ENCODE measurements at regions not wholly inside any gene's neighbourhood (a gene's known extent, or its start where the extent isn't known, plus 50 kb on each side); places are given as distances from the start of the nearest gene placed in this dataset.

DNA sequence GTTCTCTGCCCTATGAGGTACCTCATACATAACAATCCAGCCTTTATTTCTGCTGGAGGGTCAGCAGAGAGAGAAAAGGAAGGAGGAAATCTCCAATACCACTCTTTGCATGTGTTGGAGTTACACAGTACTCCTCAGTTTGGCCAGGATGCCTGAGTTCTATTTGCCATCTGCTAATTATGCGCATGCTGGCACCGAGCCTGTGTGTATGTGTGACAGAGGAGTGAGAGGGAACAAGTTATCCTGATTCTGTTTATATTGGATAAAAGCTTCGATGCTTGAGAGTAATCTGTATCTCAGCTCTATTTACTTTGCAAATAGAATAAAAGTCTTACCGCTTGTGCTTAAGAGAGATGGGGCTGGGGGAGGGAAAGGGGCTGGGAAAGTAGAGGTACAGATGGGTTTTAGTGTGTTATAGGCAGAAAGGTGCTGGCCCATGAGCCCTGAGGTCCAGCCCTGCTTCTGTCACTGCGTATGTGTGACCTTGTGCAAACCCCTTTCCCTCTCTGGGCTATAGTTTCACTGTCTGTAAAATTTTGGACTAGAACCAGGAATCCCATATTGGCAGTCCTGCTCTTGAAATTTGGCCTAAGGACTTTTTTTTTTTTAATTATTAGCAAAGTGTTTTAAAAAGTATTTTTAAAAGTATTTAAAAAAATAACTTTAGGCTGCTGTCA, 54.5 kb upstream of the PLXNA2 start:
- DNase-seq, result peak; percentile 79

DNA sequence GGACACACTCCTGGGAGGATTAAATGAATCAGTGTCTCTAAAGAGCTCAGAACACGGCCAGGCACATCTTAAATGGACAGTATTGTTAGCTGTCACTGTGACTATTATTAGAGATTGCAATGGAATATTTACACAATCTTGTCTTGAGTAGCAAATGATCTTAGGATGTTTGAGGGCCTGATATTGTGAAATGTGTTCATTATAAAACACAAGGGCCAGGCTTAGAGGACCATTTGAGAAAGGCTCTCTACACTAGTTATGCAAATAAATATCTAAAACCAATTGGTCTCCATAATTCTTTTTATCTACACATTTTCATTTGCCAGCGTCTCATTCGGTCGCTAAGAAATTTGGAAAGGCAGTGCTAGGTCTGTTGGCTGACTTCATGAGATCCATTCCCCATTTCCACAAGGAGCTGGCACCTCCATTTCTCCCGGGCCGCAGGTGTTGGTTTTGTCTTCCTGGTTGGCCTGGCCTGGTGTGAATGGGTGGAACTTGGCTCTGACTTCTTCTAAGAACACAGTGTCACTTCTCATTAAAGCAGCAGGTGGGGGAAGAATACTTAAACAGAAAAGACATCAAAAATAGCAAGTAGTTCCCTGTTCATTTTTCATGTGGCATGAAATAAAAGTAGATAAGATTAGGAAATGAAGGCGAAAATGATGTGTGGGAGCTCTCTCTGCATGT, 56.0 kb upstream of the PLXNA2 start:
- DNase-seq, result no peak

DNA sequence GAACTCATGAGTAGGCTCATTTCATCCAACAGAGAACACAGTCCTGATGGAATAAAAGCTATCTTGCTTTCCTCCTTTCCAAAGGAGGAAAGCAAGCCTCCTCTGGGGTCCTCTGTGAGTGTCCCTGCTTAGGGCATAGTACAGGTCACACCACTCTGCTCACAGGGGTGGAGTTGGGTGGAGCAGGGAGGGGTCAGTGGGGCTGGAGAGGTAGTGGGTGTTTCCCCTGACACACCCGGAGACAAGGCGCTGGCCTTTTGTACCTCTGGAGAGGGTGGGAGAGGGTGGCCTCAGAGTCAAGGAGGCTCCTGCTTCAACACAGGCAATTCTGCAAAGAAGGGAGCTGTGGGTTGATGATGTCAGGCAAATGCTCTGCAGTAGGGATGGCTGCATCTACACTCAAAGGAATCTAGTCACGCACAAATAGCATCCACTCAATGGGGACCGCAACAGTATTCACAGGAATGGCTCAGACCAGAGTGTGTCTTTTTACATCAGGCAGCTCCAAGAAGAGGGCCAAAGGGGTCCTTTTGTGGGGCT, 58.6 kb upstream of the PLXNA2 start:
- no peak for DNase-seq

DNA sequence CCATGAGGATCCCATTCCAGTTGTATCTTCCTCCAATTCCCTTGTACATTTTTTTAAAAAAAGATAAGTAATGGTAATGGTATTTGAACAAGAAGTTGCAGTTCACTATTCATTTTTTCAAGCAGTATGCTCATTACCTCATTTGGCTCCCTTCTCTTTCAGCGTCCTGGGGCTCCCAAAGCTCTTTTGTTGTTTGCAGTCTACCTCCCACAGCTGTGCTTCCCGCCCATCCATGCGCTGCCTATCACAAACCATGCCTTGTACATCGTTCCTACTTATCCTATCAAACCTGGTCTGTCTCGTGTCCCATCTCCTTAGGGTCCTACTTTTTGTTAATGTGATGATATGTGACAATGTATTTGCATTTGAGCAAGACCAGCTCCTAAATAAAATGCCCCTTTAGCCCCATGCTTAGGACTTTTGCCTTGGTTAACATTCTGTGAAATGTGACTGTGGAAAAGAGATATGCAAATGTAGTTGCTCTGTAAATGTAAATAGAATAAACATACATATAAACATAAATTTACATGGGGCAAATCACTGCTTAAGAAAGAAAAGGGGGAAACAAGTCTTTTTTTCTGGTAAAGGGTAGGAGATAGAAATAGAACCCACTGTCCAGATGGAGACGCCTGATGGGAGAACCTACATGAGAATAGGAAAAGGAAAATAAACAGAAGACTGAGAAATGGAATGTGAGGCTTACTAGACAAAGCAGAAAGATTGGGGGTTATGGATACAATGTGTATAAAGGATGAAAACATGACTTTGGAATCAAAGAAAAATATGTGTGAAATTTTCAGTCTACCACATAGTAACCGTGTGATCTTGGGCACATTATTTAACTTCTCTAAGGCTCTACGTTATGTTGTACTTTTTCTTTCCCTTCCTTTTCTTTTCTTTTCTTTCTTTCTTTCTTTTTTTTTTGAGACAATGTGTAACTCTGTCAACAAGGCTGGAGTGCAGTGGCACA, 59.8 kb upstream of the PLXNA2 start:
- DNase-seq, result no peak

DNA sequence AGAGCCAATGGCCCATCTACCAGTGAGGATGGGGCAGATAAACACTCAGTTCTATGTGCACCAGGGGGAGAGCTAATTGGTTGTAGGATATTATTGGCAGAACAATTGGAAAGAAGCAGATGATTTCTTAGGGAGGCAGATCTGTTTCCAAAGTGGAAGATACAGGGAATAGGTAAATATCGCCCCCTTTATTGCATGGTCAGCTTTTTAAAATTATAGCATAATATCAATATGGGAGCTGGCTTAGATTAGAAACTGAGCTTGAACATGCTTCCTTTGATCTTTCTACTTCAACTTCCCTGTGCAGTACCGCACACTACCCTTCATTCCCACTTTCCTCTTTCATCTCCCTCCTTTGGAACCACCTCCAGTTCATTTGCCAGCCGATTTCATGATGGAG, 64.0 kb upstream of the PLXNA2 start:
- no peak for DNase-seq

DNA sequence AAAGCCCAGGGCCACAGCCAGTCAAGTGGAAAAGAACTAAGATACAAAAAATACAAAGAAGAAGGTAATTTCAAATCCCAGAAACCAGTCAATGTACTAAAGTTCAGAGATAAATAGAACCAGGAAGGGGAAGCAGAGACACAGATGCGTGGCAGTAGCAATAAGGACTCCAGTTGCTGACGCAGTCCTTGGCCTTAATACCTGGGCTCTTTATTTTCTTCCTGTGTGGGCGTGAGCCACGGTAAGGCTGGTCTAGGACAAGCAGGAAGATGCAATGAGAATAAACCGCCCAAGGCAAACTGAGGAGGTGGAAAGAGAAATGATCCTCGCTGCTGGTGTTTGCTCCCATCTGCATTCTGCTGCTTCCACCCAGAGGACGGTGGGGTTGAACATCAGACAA, 65.6 kb upstream of the PLXNA2 start:
- DNase-seq, result no peak

DNA sequence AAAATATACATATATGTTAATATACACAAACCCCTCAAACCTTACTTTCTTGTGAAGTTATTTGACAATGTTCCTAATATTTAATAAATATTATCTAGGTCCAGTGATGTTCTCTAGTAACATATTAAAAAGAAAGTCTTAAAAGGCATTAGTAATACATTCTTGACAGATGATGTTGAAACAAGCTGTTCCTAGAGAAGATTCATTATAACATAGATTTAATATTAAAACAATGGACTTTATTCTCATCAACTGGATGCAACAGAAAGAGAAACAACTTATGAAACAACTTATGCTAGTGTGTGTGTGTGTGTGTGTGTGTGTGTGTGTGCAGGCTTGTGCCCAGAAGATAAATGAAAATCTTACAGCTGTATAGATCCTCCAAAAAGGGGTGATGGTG, 68.5 kb upstream of the PLXNA2 start:
- DNase-seq, result no peak

DNA sequence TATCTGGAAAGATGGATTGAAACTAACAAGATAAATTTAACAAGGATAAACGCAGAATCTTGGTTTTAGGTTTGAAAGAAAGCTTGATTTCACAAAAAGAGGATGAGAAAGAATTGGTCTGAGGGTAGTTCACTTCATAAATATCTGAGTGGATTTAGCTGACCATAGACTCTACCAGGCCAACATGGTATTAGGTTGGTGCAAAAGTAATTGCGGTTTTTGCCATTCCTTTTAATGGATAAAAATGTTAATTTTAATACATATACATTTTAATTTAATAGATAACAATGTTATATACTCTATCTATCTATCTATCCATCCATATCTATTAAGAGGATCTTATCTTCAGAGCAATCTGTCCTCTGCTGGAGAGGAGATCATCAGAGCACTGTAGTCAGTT, 70.2 kb upstream of the PLXNA2 start:
- DNase-seq, result no peak

DNA sequence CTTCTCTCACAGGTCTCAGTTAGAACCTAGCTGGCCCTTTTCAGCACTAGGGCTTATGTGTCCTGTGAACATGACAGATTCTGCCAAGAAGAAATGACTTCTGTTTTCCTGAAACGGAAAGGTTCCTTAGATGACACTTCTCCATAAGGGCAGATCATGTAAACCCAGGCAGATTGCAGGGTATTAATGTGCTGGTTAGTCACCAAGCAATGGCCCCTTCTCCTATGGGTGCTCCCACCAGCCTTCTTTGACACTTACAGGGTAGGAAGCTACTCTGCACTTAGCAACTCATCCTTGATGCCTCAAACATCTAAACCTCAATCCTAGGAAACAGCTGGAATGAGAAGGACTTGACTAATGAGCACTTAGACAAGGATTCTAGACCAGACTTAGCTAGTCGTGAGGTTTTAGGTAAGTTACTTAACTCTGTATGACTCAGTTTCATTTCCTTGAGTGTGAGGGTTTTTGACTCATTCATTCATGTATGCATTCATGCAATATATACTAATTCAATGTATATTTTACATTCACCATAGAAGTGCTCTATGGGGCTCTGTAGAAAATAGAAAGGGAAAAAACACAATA, 74.1 kb upstream of the PLXNA2 start:
- DNase-seq, result no peak

DNA sequence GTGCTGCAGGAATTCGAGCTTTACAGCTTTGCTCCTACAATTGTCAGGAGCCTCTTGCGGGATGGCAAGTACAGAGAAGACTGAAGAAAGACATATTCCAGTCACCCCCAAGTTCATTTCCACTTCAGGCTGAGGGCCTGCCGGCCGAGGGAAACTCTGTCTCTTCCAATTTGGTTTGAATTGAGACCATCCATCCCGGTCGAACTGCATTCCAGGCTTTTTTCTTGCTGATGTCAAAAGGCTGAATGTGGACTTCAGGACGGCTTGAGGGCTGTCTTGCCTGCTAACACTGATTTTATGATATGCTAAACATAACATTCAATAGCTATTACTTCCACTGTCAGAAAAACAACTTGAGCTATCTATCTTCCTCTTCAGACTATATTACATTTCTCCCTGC, 79.8 kb upstream of the PLXNA2 start:
- no peak for DNase-seq

DNA sequence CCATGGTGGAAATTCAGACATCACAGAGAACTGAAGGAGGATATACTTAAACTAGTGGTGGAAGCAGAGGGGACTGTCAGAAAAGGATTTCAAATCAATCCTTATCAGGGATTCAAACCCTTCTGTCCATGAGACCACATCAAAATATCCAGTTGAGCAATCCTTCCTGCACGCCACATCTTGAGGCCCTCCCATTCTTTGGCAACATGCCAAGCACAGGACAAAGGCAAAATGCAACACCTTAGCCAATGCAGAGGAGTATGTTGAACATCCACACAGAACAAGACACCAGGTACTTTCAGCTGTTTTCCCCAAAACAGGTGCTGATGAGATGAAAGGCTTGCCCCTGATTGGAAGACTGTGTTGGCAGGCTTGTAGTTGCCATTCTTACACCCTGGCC, 81.8 kb upstream of the PLXNA2 start:
- DNase-seq, result no peak

DNA sequence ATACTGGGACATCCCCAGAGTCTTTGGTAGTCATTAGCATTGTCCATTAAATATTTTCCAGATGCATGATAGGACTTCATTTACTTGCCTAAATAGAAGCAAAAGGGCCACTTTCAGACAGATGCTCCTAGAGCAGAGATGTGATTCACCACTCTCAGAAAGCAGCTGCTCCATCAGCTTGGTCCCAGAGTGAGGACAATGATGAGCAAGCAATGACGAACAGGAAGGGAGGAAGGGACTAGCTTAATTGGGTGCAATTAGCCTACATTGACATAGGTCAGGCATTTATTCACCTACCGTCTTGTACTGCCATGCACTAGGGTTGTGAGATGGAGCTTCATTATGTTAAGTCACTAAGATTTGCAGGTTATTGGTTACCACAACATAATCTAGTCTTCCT, 85.1 kb upstream of the PLXNA2 start:
- no peak for DNase-seq

DNA sequence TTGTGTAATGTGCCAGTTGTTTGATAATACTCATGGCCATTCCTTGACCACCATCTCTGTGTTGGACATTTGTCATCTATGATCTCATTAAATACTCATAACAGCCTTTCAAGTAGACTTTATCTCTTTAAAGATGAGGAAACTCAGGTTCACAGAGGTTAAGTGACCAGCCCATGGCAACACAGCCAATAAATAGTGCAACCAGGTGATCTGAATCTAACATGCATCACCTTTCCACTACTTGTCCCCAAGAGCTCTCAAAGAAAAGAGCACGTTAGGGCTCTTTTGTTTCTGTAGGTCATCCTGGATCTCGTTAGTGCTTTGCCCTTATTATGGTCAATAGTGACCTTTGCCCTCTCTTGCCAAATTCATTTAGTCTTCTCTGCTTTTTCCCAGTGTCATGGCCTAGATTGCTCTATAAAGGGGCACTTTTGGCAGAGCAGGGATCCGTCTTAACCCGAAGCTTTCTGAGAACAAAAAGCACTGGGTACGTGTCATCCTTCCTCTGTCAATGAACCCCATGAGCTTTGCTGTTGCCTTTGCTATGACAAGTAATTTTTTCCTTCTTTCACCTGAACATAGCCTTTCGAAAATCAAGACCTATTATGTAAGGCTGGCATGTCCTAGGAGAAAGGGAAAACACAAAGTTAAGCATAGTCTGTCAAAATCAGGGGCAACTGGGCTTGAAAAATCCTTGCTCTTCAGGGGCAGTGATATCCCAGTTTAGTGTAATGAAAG, 88.0 kb upstream of the PLXNA2 start:
- DNase-seq, result no peak

DNA sequence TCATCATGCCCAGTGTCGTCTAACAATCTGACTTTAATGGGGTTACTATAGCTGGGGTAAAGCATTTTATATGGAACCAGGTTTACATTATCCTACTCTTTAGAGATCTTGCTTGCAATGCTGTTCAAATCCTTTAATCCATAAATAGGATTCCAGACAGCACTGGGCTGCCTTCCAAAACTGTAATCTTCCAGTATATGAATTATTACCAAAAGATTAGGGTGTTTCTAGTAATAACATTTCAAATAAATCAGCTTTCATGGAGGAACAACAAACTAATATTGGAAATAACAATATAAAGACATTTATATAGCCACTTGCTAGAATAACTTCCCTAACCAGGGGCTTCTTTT, 88.6 kb upstream of the PLXNA2 start:
- DNase-seq, result no peak

DNA sequence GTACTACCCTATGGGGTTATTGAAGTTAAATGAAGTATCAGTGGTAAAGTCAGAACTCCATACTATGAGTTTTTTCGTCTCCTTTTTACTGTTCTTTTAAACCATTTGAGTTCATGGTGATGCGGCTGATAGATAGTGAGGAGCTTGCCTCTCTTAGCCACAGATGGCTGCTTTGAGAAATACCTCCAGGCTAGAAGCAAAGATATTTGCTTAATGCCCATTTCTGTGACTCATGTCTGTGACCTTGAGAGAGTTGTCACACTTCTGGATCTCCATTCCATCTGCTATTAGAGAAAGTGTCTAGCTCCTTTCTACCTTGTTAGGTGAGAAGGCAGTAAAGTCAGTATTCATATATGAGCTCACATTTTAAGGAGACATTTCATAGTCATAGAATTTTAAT, 89.5 kb upstream of the PLXNA2 start:
- no peak for DNase-seq

DNA sequence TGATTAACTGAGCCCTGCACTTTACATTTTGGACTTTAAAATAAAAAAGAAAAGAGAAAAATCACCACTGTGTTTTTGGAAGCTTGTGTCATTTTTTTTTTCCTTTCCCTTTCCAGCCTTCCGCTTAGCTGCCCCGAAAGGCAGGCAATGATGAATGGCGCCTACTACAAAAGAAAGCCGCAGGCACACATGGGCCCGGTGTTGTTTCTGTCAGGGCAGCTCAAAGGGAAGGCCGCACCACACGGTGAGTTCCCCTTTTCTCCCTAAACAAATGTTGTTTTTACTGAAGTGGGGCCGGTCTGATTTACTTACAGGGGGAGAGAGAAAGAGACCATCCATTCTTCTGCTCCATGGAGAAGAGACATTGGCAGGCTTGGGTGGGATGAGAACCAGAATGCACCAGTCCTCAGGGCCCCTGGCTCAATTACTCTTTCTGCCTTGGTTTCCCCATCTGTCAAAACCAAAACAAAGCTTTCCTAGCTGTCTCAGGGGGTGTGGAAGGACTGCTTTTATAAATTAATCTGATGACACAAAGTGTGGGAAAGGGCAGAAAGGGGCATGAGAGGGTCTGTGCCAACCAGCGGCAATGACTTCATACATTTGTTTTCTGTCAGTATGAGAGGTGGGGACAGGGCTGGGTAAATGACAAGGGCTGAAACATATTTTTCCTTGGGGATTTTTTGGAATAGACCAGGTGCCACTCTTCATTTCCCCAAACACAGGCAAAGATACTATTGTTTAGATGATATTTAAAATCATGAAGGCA, 91.4 kb upstream of the PLXNA2 start:
- DNase-seq, result no peak

DNA sequence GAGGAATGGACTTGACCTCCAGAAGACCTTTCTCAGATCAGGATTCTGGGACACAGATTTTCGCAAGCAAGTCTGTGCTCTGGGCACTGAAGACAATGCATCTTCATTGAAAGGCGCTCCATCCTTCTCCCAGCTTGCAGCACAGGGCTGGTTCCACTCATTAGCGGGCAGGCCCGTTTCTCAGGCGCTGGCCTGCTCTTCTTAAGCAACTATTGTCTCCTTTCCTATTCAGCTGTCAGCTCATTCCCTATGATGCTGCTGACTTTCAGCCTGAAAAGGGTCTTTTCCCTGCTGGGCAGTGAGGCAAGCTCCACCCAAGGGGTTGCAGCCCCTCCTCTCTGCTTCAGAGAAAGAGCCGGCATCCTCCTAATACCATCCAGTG, 91.9 kb upstream of the PLXNA2 start:
- no peak for DNase-seq

DNA sequence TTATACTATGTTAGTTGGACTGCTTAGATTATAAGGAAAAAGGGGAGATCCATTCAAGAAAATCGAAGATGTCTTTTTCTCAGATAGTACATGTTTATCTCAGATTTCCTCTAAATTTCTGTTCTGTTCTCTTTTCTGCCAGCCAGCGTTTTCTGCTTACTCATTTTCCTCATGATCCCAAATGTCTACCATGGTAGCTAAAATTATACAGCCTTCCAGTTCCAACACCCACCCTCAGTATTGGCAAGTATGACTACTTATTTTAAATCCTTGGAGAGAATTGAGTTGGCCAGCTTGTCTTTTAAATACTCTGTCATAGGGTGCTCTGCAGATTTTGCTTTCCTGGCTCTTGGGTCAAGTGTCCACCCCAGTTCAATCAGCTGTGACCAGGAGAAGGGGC, 95.7 kb upstream of the PLXNA2 start:
- no peak for DNase-seq

DNA sequence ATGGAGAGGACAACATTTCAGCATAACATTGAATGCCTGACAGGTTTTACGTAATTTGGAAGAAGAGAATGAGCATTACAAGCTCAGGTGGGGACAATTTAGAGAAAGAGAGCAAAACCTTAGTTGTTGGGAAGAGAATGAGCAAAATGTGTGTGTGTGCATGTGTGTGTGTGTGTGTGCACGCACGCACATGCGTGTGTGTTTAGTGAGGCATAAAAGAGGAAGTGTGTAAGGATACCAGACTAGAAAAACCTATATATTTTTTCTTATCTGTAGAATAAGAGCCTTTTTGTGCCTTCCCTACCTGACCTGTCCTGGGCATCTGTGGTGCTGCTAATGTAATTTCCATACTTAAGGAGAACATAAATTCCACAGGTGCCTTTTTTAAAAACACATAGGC, 99.0 kb upstream of the PLXNA2 start:
- DNase-seq, result no peak

DNA sequence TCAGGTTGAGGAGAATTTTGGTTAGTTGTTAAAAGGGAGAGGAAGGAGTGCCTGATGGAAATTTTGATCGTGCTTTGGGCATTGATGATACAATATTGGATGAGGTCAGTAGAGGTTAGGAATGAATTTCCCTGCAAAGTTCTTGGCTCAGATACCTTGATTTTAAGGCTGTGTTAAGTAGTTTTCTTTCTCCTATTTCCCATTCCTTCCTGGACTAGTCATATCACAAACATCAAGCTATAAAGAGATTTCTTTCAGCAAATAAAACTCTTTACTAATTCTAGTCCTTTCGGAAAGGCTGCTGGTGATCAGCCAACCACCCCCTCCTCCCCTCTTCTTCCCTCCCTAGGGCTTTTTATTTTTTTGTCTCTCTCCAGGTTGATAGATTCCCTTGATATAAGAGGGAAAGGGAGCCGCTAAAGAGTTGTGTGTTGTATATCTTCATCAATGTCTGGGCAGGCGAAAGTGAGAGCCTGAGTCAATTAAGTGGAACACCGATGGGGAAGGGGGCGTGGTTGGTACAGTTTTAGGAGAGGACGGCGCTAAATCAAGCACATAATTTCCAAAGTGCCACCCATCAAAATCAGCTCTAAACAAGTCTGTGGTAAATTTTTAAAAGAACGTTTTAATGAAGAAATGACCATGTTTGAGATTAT, 100.1 kb upstream of the PLXNA2 start:
- no peak for DNase-seq

DNA sequence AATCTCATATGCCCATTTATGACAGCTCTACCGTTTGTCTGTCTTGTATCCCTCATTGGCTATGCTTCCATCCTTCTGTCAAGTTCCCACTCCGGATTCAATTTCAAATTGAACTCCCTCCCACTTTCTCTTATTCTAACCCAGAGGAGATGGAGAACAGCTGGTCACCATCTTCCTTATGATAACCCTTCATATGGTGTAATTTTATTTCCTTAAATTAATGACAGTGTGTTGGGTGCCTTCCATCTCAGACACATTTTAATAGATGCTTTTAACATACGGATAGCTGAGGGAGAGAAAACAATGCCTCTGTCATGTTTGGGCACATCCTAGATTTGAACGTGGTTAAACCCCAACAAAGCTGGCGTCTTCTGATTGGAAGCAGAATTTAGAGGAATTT, 103.0 kb upstream of the PLXNA2 start:
- no peak for DNase-seq

Data from NCI-H2029 treated with DMSO at 0.1 percent for 48 hours (cell line).